ENCODE measurements at regions not wholly inside any gene's neighbourhood (a gene's known extent, or its start where the extent isn't known, plus 50 kb on each side); places are given as distances from the start of the nearest gene placed in this dataset.

- no peak for DNase-seq
These were observed 399.0 kb upstream of the MEF2C start for GRCh38 chr5:89281766-89282553.

GRCh38 chr5:89281211-89281610 lies 398.2 kb upstream of the MEF2C start:
- DNase-seq: no peak

- no peak for DNase-seq
These were observed 397.4 kb upstream of the MEF2C start for GRCh38 chr5:89280103-89281037.

- no peak for DNase-seq
These were observed 396.5 kb upstream of the MEF2C start for GRCh38 chr5:89279391-89280036.

- no peak for DNase-seq
These were observed 394.8 kb upstream of the MEF2C start for GRCh38 chr5:89277816-89278215.

GRCh38 chr5:89276566-89277305 lies 393.8 kb upstream of the MEF2C start:
- DNase-seq: no peak

- DNase-seq: no peak
These were observed 392.3 kb upstream of the MEF2C start for GRCh38 chr5:89275066-89275855.

- no peak for DNase-seq
These were observed 390.3 kb upstream of the MEF2C start for GRCh38 chr5:89273289-89273688.

GRCh38 chr5:89270901-89271300 lies 387.9 kb upstream of the MEF2C start:
- DNase-seq: no peak

GRCh38 chr5:89269721-89270120 lies 386.7 kb upstream of the MEF2C start:
- DNase-seq: no peak

- no peak for DNase-seq
These were observed 385.5 kb upstream of the MEF2C start for GRCh38 chr5:89268460-89268859.

GRCh38 chr5:89267788-89268187 lies 384.8 kb upstream of the MEF2C start:
- no peak for DNase-seq

GRCh38 chr5:89265511-89266179 lies 382.7 kb upstream of the MEF2C start:
- DNase-seq: no peak

GRCh38 chr5:89263846-89264245 lies 380.9 kb upstream of the MEF2C start:
- DNase-seq: no peak

- DNase-seq: no peak
These were observed 379.0 kb upstream of the MEF2C start for GRCh38 chr5:89262030-89262429.

- DNase-seq: no peak
These were observed 377.3 kb upstream of the MEF2C start for GRCh38 chr5:89260254-89260653.

- no peak for DNase-seq
These were observed 373.0 kb upstream of the MEF2C start for GRCh38 chr5:89255845-89256463.

GRCh38 chr5:89253666-89254352 lies 370.8 kb upstream of the MEF2C start:
- DNase-seq: no peak

GRCh38 chr5:89246864-89247263 lies 363.9 kb upstream of the MEF2C start:
- no peak for DNase-seq

GRCh38 chr5:89246252-89246651 lies 363.3 kb upstream of the MEF2C start:
- no peak for DNase-seq

All from DMS79 (cell line).